MM.1S (cell line): ENCODE measurements at regions not wholly inside any gene's neighbourhood (a gene's known extent, or its start where the extent isn't known, plus 50 kb on each side); places are given as distances from the start of the nearest gene placed in this dataset.

Experiments
- DNase-seq: peaks from one replicate; pipeline ENCODE4 v3.0.0-alpha.2; 2015
- H2AFZ ChIP-seq: fragments of 300-600 bp; sonication (generic); 2 replicates; pipeline ENCODE4 v1.6.0; 2016; ENCODE audit warnings: antibody characterized with exemption, low read length
- H3F3A ChIP-seq: fragments of 300-600 bp; sonication (generic); 2 replicates; pipeline ENCODE4 v1.6.1; 2016; ENCODE audit warnings: mild to moderate bottlenecking, antibody characterized with exemption, low read length, moderate library complexity, mixed read lengths; ENCODE audit not compliant: insufficient read depth
- H3K27ac ChIP-seq: fragments of 300-600 bp; sonication (generic); 2 replicates; pipeline ENCODE4 v1.5.1; 2016; ENCODE audit warnings: mild to moderate bottlenecking, low read length
- H3K27me3 ChIP-seq: fragments of 300-600 bp; sonication (generic); replicated peaks from 2 replicates; pipeline ENCODE4 v1.6.0; 2016; ENCODE audit warnings: low read length; ENCODE audit not compliant: insufficient read depth
- H3K36me3 ChIP-seq: fragments of 300-600 bp; sonication (generic); replicated peaks from 2 replicates; pipeline ENCODE4 v1.6.1; 2016; ENCODE audit warnings: mild to moderate bottlenecking, low read length, mixed read lengths; ENCODE audit not compliant: insufficient read depth
- H3K4me1 ChIP-seq: fragments of 300-600 bp; sonication (generic); 2 replicates; pipeline ENCODE4 v1.6.1; 2016; ENCODE audit warnings: low read length, mixed read lengths
- H3K4me2 ChIP-seq: fragments of 300-600 bp; sonication (generic); 2 replicates; pipeline ENCODE4 v1.6.0; 2016; ENCODE audit warnings: low read depth, low read length
- H3K4me3 ChIP-seq: fragments of 300-600 bp; sonication (generic); 2 replicates; pipeline ENCODE4 v1.5.1; 2016; ENCODE audit warnings: low read length, mixed read lengths
- H3K79me2 ChIP-seq: fragments of 300-600 bp; sonication (generic); 2 replicates; pipeline ENCODE4 v1.6.1; 2016; ENCODE audit warnings: mixed run types, low read length, mixed read lengths
- H3K9ac ChIP-seq: fragments of 300-600 bp; sonication (generic); 2 replicates; pipeline ENCODE4 v1.6.1; 2016; ENCODE audit warnings: low read length, mixed read lengths
- H3K9me2 ChIP-seq: fragments of 300-600 bp; sonication (generic); replicated peaks from 2 replicates; pipeline ENCODE4 v1.6.1; 2016; ENCODE audit warnings: mild to moderate bottlenecking, low read length, mixed read lengths; ENCODE audit not compliant: insufficient read depth
- H3K9me3 ChIP-seq: fragments of 300-600 bp; sonication (generic); replicated peaks from 2 replicates; pipeline ENCODE4 v1.6.1; 2016; ENCODE audit warnings: mild to moderate bottlenecking, low read length, mixed read lengths; ENCODE audit not compliant: insufficient read depth
- H4K20me1 ChIP-seq: fragments of 300-600 bp; sonication (generic); 2 replicates; pipeline ENCODE4 v1.6.1; 2016; ENCODE audit warnings: mild to moderate bottlenecking, low read length, moderate library complexity, mixed read lengths; ENCODE audit not compliant: insufficient read depth
- CTCF ChIP-seq: fragments of 300-600 bp; sonication (generic); IDR thresholded peaks from 2 replicates; pipeline ENCODE4 v1.5.1; 2016; ENCODE audit warnings: antibody characterized with exemption, low read length, mixed read lengths
- EZH2 ChIP-seq: fragments of 300-600 bp; sonication (generic); optimal IDR thresholded peaks from 2 replicates; pipeline ENCODE3; 2017; ENCODE audit warnings: low read depth, mild to moderate bottlenecking, antibody characterized with exemption, low read length, mixed read lengths
- EZH2phosphoT487 ChIP-seq: fragments of 300-600 bp; sonication (generic); IDR thresholded peaks from 2 replicates; pipeline ENCODE4 v1.6.1; 2018; ENCODE audit warnings: antibody characterized with exemption, low read length

GRCh38 chr13:22053053-22053452 lies 382.2 kb downstream of the FGF9 start:
- no peaks in the 10 kb centered on the region for H3K36me3 ChIP-seq
- no peak overlapping the region for H3K9ac ChIP-seq
- no peaks in the 10 kb centered on the region for H3K9me2 ChIP-seq
- H3K4me3 ChIP-seq, result no peak overlapping the region
- H3K79me2 ChIP-seq, result no peaks in the 10 kb centered on the region
- DNase-seq, result peak; percentile 22
- H3K4me2 ChIP-seq, result no peak overlapping the region
- no peaks in the 10 kb centered on the region for H3K27me3 ChIP-seq
- H2AFZ ChIP-seq, result no peak overlapping the region
- H3K9me3 ChIP-seq, result no peaks in the 10 kb centered on the region
- TF ChIP-seq EZH2phosphoT487 (no peak), EZH2 (no peak), CTCF (no peak)
- H3K27ac ChIP-seq, result no peak overlapping the region
- H3F3A ChIP-seq, result no peaks in the 10 kb centered on the region
- H4K20me1 ChIP-seq, result no peaks in the 10 kb centered on the region
- no peaks in the 10 kb centered on the region for H3K4me1 ChIP-seq

- Histone ChIP-seq H3K9me3 (no peaks in the 10 kb centered on the region), H2AFZ (no peak overlapping the region), H3K79me2 (no peaks in the 10 kb centered on the region), H3K27me3 (no peaks in the 10 kb centered on the region), H4K20me1 (no peaks in the 10 kb centered on the region), H3K9ac (no peak overlapping the region), H3K27ac (no peak overlapping the region), H3K36me3 (no peaks in the 10 kb centered on the region), H3K4me1 (no peaks in the 10 kb centered on the region), H3F3A (no peaks in the 10 kb centered on the region), H3K4me3 (no peak overlapping the region), H3K9me2 (no peaks in the 10 kb centered on the region), H3K4me2 (no peak overlapping the region)
- TF ChIP-seq EZH2phosphoT487 (no peak), EZH2 (no peak), CTCF (no peak)
- DNase-seq, result no peak
These were observed 384.4 kb downstream of the FGF9 start for GRCh38 chr13:22055259-22055658.

- no peak for TF ChIP-seq EZH2phosphoT487
- no peak for TF ChIP-seq CTCF
- H3K36me3 ChIP-seq, result no peaks in the 10 kb centered on the region
- DNase-seq, result no peak
- no peaks in the 10 kb centered on the region for H3F3A ChIP-seq
- H3K9ac ChIP-seq, result no peak overlapping the region
- H3K4me2 ChIP-seq, result no peak overlapping the region
- no peaks in the 10 kb centered on the region for H3K9me2 ChIP-seq
- no peaks in the 10 kb centered on the region for H3K27me3 ChIP-seq
- H3K27ac ChIP-seq, result no peak overlapping the region
- H4K20me1 ChIP-seq, result no peaks in the 10 kb centered on the region
- H3K4me3 ChIP-seq, result no peak overlapping the region
- H3K4me1 ChIP-seq, result peaks cover 8% of the 10 kb centered on the region; the same call in 1 of the 2 replicates
- no peaks in the 10 kb centered on the region for H3K79me2 ChIP-seq
- no peak overlapping the region for H2AFZ ChIP-seq
- no peaks in the 10 kb centered on the region for H3K9me3 ChIP-seq
These were observed 389.3 kb downstream of the FGF9 start for GRCh38 chr13:22060187-22060586.
